ENCODE measurements at regions not wholly inside any gene's neighbourhood (a gene's known extent, or its start where the extent isn't known, plus 50 kb on each side); places are given as distances from the start of the nearest gene placed in this dataset.

DNA sequence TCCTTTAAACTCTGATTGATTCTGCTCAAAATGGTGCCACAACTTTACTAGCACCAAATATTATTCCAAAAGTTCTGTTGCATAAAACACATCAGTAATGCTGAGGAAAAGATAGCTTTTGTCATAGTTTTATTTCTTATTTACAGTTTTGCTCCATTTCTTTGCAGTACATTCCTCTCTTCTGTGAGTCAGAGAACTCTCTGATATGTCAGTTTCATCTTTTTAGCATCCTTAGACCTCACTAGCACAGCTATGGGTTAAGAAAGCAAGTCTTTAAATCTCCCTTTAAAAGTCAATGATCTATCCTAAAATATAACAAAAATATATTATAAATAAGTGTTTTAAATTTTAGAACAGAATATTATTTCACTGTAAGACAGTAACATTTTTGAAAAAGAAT lies 356.6 kb upstream of the SNX7 start:
- H3K27me3 ChIP-seq, result no peaks in the 10 kb centered on the region
- TF ChIP-seq, protein P1, sequence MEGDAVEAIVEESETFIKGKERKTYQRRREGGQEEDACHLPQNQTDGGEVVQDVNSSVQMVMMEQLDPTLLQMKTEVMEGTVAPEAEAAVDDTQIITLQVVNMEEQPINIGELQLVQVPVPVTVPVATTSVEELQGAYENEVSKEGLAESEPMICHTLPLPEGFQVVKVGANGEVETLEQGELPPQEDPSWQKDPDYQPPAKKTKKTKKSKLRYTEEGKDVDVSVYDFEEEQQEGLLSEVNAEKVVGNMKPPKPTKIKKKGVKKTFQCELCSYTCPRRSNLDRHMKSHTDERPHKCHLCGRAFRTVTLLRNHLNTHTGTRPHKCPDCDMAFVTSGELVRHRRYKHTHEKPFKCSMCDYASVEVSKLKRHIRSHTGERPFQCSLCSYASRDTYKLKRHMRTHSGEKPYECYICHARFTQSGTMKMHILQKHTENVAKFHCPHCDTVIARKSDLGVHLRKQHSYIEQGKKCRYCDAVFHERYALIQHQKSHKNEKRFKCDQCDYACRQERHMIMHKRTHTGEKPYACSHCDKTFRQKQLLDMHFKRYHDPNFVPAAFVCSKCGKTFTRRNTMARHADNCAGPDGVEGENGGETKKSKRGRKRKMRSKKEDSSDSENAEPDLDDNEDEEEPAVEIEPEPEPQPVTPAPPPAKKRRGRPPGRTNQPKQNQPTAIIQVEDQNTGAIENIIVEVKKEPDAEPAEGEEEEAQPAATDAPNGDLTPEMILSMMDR (IDR thresholded peaks at IDR 0.05), result no peak
- no peak for TF ChIP-seq POLR2AphosphoS5 (IDR thresholded peaks at IDR 0.05)
- no peak for TF ChIP-seq POLR2A (IDR thresholded peaks at IDR 0.05)
- DNase-seq, result no peak
- no peak overlapping the region for H3K27ac ChIP-seq
- no peaks in the 10 kb centered on the region for H3K4me1 ChIP-seq
- no peaks in the 10 kb centered on the region for H3K36me3 ChIP-seq
- intact Hi-C loops (cut with DNase I), result no loop called here
- no peaks in the 10 kb centered on the region for H3K9me3 ChIP-seq
- H3K4me3 ChIP-seq, result no peak overlapping the region

DNA sequence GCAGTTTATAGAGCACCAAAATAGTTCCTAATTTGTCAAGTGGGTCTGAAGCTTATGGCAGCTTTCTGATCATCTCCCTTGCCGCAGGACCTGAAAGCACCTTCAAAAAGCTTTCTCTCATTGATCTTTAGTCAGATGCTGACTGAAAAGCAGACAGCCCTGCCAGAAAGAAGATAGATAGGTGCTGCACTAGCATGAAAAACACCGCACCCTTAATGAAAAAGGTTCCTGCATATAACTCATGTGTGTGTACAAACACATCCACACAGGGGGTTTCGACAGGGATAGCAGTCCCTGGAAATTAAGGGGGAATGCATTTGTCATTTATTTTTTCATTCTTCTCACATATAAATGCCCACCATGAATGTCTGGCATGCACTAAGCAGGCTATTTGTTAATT lies 361.7 kb upstream of the SNX7 start:
- no peaks in the 10 kb centered on the region for H3K36me3 ChIP-seq
- 80 to 83% methylated on average over 3 of the region's 3 CpGs for WGBS, 2 donors
- no peaks in the 10 kb centered on the region for H3K27me3 ChIP-seq
- intact Hi-C loops (cut with DNase I), result no loop called here
- DNase-seq, result no peak
- no peak overlapping the region for H3K27ac ChIP-seq
- TF ChIP-seq POLR2AphosphoS5 (IDR thresholded peaks at IDR 0.05), result no peak
- TF ChIP-seq EP300 (IDR thresholded peaks at IDR 0.05), result no peak
- TF ChIP-seq, protein P1 (IDR thresholded peaks at IDR 0.05), result no peak
- no peaks in the 10 kb centered on the region for H3K9me3 ChIP-seq
- H3K4me1 ChIP-seq, result no peaks in the 10 kb centered on the region
- no peak overlapping the region for H3K4me3 ChIP-seq

DNA sequence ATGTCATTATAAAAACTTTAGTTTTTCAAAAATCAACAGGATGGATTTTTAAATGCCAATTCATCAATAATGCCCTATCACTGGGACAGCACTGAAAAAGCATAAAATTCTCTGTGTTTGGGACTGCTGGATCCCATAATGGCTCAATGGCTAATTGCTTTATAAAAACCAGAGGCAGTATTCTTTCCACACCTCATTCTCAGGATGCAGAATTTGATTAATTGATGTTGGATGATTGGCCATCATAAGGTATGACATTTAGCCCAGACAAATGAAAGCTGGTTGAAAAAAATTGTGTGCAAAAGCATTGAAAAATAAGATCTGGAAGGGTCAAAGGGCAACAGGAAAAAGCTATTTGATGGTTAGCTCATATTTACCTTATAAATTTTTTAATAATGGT lies 362.2 kb upstream of the SNX7 start:
- Histone ChIP-seq H3K36me3 (no peaks in the 10 kb centered on the region), H3K27ac (no peak overlapping the region), H3K27me3 (no peaks in the 10 kb centered on the region), H3K4me3 (no peak overlapping the region), H3K4me1 (no peaks in the 10 kb centered on the region), H3K9me3 (no peaks in the 10 kb centered on the region)
- intact Hi-C loops (cut with DNase I), result no loop called here
- DNase-seq, result no peak
- TF ChIP-seq, protein P1 (IDR thresholded peaks at IDR 0.05), result no peak
- no peak for TF ChIP-seq EP300 (IDR thresholded peaks at IDR 0.05)
- no peak for TF ChIP-seq POLR2AphosphoS5 (IDR thresholded peaks at IDR 0.05)
- TF ChIP-seq POLR2A (IDR thresholded peaks at IDR 0.05), result no peak

DNA sequence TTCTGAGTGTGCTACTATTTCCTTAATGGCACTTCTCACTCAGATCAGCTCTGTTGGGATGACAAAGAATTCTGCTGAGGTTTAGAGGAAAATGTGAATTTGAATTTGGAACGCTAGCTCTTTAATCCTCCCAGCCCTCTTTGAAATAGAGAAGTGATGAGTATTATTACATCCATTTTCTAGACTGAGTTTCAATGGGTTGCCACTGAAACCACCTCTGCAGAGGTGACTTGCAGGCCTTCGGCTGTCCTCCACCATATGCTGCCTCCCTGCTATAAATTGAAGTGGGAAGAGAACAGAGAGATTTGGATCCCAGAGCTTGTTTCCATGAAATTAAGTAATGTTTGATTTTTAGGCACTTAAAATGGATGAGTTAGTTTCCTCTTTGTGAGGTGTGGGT lies 363.2 kb upstream of the SNX7 start:
- no peak overlapping the region for H3K4me3 ChIP-seq
- WGBS, 2 donors, result 92 to 93% methylated on average over 2 of the region's 2 CpGs
- no peak overlapping the region for H3K27ac ChIP-seq
- intact Hi-C loops (cut with DNase I), result no loop called here
- no peaks in the 10 kb centered on the region for H3K36me3 ChIP-seq
- no peaks in the 10 kb centered on the region for H3K4me1 ChIP-seq
- H3K9me3 ChIP-seq, result no peaks in the 10 kb centered on the region
- TF ChIP-seq POLR2A (IDR thresholded peaks at IDR 0.05) (no peak), EP300 (IDR thresholded peaks at IDR 0.05) (no peak), POLR2AphosphoS5 (IDR thresholded peaks at IDR 0.05) (no peak)
- TF ChIP-seq, protein P1 (IDR thresholded peaks at IDR 0.05), result no peak
- DNase-seq, result no peak
- H3K27me3 ChIP-seq, result no peaks in the 10 kb centered on the region

DNA sequence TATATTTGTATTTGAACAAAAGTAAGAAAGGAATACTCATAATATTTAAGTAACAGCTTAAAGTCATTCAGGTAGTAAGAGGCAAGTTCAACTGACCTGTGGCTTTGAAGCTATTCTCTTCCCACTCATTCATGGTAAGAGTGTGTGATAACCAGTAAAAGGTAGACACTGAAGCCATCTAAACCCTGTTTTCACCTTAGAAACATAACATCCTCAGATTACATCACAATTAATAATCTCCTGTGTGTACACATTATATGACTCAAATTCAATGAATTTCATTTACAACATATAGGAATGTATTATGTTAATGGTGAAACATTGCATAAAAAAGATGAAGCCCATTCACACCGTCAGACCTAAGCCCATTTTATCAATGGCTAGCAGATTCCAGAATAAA lies 364.8 kb upstream of the SNX7 start:
- Histone ChIP-seq H3K27me3 (no peaks in the 10 kb centered on the region), H3K27ac (no peak overlapping the region), H3K36me3 (no peaks in the 10 kb centered on the region), H3K4me3 (no peak overlapping the region), H3K9me3 (no peaks in the 10 kb centered on the region), H3K4me1 (no peaks in the 10 kb centered on the region)
- 84 to 88% methylated on average over 1 of the region's 1 CpG for WGBS, 2 donors
- DNase-seq, result no peak
- no peak for TF ChIP-seq EP300 (IDR thresholded peaks at IDR 0.05)
- TF ChIP-seq POLR2A (IDR thresholded peaks at IDR 0.05), result no peak
- no peak for TF ChIP-seq POLR2AphosphoS5 (IDR thresholded peaks at IDR 0.05)
- TF ChIP-seq, protein P1 (IDR thresholded peaks at IDR 0.05), result no peak
- intact Hi-C loops (cut with DNase I), result no loop called here
